ENCODE measurements at regions not wholly inside any gene's neighbourhood (a gene's known extent, or its start where the extent isn't known, plus 50 kb on each side); places are given as distances from the start of the nearest gene placed in this dataset.

GRCh38 chr1:117260761-117261423 lies 50.2 kb upstream of the VTCN1 start:
- no peak for DNase-seq (ENCODE audit: low read depth)

All from renal cortical epithelial cell (primary cell).